Fibroblast of skin of scalp (primary cell): ENCODE measurements at regions not wholly inside any gene's neighbourhood (a gene's known extent, or its start where the extent isn't known, plus 50 kb on each side); places are given as distances from the start of the nearest gene placed in this dataset.

ENCODE experiments used
- DNase-seq: peaks from one replicate; pipeline ENCODE4 v3.0.0-alpha.2; 2013

- DNase-seq, result no peak
These were observed 154.1 kb downstream of the FOXA2 start for GRCh38 chr20:22430154-22430745.

GRCh38 chr20:22429175-22430153, 154.9 kb downstream of the FOXA2 start:
- no peak for DNase-seq

DNA sequence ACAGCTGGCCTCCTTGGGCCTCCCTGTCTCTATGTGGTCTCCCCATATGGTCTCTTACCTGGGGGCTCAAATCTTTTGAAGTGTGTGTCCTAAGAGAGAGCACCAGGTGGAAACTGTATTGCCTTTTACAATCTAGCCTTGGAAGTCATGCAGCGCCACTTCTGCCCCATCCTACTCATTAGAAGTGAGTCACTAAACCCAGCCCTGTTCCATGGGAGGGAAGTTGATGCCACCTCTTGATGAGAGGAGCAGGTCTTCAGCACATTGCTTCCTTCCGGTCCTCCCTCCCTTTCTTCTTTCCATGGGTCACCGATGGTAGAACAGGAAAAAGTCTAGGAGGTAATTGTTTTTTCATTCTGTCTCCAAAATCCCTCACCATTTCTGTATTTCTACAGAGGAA, 156.3 kb downstream of the FOXA2 start:
- DNase-seq, result no peak

DNA sequence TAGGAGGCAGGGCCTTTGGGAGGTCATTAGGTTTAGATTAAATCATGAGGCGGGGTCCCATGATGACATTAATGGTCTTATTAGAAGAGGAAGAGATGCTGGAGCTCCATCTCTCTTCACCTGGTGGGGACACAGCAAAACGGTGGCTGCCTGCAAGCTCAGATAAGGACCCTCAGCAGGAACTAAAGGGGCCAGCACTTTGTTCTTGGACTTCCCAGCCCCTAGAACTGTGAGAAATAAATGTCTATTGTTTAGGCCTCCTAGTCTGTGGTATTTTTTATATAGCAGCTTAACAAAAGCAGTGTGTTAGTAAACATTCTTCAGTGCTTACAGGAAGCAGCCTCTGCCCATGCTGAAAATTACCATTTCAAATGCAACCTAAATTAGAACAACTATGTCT, 157.6 kb downstream of the FOXA2 start:
- no peak for DNase-seq

DNA sequence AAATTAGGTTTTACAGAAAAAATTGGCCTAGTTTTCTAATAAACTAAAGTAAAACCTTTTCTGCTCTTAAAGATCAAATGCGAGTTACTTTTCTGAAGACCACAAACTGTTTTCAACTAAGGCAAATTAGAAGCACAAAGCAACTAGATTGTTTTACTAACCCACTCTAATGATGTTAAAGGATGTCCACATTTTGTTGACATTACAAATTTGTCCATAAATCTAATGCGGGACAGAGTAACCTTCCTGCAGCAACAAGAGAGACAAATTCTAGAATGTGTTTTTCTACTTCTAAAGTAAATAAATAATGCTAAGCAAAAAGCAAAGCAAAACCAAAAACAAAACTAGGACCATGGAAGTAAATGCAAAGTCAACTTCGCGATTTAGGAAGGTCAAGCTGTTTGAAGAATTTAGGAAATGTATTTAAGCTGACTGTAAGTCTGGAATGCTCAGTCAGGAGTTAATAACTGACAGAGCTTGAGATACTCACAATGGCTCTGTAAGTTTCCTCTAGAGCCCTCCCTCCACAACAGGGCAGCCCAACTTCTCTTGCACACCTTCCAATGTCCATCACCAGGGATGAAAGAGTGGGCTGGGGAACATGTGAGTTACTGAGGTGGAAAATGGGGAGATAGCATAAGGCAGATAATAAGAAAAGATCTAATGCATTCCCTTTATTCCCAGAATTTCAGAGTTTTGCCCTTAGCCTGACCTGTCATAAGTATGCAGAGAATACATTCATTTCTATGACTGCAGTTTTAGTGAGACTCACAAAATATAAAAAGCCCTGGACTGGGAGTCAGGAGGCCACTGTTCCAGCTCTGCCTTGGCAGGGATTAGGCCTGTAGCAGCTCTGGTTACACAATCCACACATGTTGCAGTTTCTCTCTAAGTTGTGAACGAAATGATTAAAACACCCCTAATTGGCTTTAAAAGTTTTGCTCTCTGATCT, 158.8 kb downstream of the FOXA2 start:
- DNase-seq, result no peak

- no peak for DNase-seq
These were observed 161.1 kb downstream of the FOXA2 start for GRCh38 chr20:22423190-22423832.

DNA sequence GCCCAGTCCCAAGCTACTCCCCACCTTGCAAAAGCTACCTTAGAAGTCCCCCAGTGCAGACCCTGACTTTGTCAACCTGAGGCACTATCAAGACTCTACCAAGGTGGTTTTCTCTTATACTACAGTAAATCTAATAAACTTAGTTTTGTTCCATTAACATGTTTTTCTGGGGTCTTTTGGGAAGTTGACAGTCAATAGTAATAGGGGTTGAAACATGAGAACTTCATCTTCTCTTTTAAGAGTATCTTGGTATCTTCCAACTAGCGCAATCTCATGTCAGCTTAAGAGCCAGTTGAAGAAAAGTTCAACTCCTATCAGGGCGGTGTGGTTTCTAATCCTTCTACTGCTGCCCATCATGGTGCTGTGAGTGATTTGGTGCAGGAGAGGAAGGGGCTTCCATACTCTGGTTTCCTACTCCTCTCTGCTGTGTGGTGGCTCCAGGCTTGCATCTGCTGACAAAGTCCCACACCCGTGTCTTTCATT, 164.2 kb downstream of the FOXA2 start:
- no peak for DNase-seq

DNA sequence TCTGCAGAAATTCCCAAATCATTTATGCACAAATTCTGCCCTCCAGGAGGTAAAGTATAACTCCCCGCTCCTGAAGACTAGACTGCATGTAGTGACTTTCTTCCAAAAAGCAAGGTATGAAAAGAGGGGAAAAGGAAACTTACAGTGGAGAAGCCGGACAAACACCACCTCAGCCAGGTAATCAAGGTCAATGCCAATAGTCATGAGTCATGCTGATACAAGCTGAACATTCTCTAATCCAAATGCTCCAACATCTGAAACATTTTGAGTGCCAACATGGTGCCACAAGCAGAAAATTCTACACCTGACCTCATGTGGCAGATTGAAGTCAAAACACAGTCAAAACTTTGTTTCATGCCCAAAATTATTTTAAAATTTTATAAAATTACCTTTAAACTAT, 165.6 kb downstream of the FOXA2 start:
- no peak for DNase-seq

- peak; percentile 77 for DNase-seq
These were observed 170.0 kb downstream of the FOXA2 start for GRCh38 chr20:22414305-22414742.

DNA sequence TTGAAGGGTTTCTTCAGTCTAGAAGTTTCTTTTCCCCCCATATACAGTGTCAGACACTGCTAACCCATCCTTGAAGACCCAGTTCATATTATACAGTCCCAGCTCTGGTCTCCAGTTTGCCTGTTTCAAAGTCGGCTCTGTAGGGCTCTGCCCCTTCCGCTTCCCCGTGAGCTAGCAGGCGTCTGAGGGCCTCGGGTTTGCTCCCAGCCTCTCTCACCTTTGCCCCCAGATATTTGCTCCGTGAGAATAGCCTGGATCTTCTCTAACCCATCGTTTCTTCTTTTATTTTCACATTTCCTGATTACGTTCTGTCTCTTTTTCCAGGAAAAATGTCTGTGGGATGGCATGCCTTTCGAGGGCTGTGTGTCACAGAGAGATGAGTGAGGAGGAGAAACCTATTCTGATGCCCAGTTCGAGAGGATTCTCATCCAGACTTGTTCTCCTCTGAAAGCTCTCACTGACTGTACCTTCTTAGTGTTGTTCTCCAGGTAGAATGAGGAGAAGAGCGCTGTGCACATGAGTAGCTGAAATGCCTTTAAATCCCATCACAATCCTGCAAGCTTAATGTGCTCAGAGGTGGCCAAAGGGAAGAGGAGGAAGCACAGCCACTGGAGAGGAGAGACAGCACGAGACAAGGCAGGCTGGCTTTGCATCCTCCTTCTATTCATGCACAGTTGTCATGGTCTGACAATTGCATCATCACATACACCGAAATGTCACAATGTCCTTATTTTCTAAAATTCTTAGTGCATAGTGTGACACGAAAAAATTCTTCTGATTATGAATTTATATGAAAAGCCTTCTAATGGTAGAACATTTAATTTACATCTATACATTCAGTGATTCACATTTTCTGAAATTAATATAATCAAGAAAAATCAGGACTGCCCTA, 171.1 kb downstream of the FOXA2 start:
- no peak for DNase-seq

GRCh38 chr20:22411627-22412450, 172.5 kb downstream of the FOXA2 start:
- DNase-seq, result peak; percentile 12

DNA sequence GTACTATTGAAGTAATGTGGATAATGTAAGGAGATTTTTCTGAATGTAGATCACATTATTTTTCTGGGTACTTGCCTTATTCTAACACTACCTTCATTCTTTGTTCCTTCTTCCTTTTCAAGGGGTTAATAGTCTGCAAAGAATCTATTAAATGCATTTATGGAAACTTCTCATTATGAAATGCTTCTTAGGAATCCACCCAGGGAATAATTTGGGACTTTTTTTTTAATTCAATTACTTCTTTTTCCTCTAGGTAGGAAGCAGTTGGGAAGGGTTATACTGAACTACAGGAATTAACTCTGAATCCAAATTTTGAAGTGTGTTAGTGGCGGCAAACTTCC, 173.1 kb downstream of the FOXA2 start:
- DNase-seq, result no peak

- no peak for DNase-seq
These were observed 173.7 kb downstream of the FOXA2 start for GRCh38 chr20:22410556-22411130.

DNA sequence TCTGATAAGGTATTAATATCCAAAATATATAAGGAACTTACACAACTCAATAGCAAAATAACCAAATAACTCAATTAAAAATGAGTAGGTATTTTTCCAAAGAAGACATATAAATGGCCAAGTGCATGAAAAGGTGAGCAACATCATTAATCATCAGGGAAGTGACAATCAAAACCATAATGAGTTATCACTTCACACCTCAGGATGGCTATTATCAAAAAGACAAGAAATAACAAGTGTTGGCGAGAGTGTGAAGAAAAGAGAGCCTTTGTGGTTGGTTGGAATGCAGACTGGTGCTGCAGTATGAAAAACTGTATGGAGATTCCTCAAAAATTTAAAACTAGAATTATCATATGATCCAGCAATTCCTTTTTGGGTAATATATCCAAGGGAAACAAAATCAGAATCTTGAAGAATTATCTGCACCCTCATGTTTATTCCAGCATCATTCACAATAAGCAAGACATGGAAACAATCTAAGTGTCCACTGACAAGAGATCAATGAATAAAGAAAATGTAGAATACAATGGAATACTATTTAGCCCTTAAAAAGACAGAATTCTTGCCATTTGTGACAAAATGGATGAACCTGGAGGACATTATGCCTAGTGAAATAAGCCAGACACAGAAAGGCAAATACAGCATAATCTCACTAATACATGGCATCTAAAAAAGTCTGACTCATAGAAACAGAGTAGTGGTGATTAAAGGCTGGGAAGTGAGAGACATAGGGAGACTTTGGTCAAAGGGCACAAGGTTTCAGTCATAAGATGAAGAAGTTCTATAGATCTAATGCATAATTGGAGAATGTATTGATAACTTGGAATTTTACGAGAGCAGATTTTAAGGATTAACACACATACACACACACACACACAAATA, 175.6 kb downstream of the FOXA2 start:
- DNase-seq, result no peak

DNA sequence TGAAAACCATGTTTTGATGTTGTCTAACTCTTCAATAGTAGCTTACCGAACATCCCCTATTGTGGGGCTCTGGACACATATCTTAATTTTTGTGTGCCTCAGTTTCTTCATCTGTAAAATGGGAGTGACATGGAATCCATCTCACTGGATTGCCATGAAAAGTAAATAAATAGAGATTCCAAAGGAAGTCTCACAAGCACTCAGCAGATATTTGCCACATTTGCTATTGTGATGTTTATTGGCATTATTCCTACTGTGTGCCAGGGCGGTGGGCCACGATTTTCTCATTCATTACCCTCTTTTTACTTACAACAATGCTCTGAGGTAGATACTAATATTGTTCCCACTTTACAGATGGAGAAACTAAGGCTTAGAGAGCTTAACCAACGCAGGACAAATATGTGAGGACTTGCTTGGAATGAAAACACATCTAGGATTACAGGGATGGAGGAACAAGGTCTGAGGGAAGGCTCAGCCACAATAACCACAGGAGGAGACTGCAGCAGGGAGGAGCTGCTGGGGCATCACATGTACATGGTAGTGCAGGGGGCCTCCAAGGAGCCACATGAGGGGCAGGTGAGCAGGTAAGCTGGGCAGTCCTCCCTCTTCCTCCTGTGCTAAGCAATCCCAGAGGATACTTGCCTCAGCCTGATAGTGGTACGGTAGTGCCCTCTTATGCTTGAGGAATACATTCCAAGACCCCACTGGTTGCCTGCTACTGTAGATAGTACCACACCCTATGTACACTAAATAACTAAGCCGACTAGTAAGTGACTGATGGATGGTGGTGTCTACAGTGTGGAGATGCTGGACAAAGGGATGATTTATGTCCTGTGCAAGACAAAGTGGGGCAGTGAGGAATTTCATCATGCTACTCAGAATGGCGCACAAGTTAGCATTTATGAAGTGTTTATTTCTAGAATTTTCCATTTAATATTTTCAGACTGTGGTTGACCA, 176.9 kb downstream of the FOXA2 start:
- DNase-seq, result no peak

DNA sequence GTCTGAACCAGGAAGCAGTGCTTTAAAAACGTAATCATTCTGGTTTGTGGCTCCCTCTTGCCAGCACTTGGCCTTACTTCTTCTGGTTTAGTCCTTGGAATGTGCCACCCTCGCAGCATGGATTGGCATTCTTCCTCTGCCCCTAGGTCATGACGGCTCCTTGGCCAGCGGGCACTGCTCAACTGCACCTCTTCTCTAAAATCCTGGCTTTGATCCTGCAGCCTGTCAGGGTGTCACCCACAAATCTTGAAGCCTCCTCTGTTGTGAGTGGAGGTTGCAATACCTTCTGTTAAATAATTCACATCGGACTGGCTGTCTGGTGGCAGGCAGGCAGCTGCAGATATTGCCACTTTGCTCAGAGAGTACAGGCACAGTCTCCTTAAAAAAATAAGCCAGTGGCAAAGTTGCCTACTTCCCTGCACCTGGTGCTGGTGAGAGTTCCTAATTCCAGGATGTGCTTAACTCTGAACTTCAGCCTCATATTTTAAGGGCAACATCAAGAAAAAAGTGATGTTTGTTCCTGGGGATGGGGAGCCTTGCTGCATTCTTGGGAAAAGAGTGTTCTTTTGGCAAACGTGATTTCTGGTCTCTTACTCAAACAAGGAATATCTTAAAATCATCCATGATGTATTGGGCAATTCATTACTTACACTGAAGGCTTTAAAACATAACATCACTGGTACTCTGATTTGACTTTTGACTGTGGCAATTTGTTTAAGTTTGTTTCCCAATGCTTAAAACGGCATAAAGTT, 179.8 kb downstream of the FOXA2 start:
- DNase-seq, result no peak
